Endothelial cell of umbilical vein (primary cell): ENCODE measurements at regions not wholly inside any gene's neighbourhood (a gene's known extent, or its start where the extent isn't known, plus 50 kb on each side); places are given as distances from the start of the nearest gene placed in this dataset.

Experiments used
- BruUV-seq: library from RNA; stranded (reverse); fragments of 400-500 nt; replicated peaks from 2 replicates; lab custom pipeline; 2021; lab: Mats Ljungman, UMichigan
- CTCF ChIA-PET: fragments of 300-600, 350-600 bp; sonication (Branson Sonifier 250); formaldehyde crosslinking; loops from one replicate; lab custom pipeline; 2021; ENCODE audit warnings: antibody characterized with exemption, inconsistent platforms; lab: Charles Lee
- POLR2A ChIA-PET: fragments of 300-600, 350-600 bp; sonication (Branson Sonifier 250); formaldehyde crosslinking; loops from one replicate; lab custom pipeline; 2021; ENCODE audit warnings: antibody characterized with exemption, inconsistent platforms; lab: Charles Lee
- DNase-seq: peaks from one replicate; pipeline ENCODE4 v3.0.0-alpha.2; 2011; ENCODE audit warnings: low read depth, low spot score
- FAIRE-seq: peaks from 2 replicates; lab custom pipeline; 2011; peaks lifted over from hg19 to GRCh38; lab: Jason Lieb, UNC
- H2AFZ ChIP-seq: 2 replicates; pipeline ENCODE4 v1.6.0; 2012; ENCODE audit warnings: low read depth, low read length, control low read depth, inconsistent platforms
- H3K27ac ChIP-seq: 2 replicates; pipeline ENCODE4 v1.5.1; 2011; ENCODE audit warnings: low read depth, mild to moderate bottlenecking, control low read depth, low read length, moderate library complexity; ENCODE audit not compliant: insufficient read depth
- H3K27me3 ChIP-seq, 2 experiments: 2 replicates each; pipeline versions ENCODE4 v1.6.0 to v1.6.1; 2011; ENCODE audit warnings: low read length in 2 of 2, mixed read lengths in 1 of 2; ENCODE audit not compliant: control insufficient read depth in 2 of 2, insufficient read depth in 2 of 2
- H3K36me3 ChIP-seq, 2 experiments: 2 replicates in 1 of 2; 3 replicates in 1 of 2; pipeline ENCODE4 v1.5.1; 2011; ENCODE audit warnings: low read length in 2 of 2, mild to moderate bottlenecking in 1 of 2, moderate library complexity in 1 of 2; ENCODE audit not compliant: control insufficient read depth in 2 of 2, insufficient read depth in 2 of 2; ENCODE audit errors: extremely low read depth in 1 of 2
- H3K4me1 ChIP-seq: 3 replicates; pipeline ENCODE4 v1.5.1; 2011; ENCODE audit warnings: mild to moderate bottlenecking, low read length; ENCODE audit not compliant: control insufficient read depth, insufficient read depth; ENCODE audit errors: extremely low read depth
- H3K4me2 ChIP-seq: 2 replicates; pipeline ENCODE4 v1.6.1; 2011; ENCODE audit warnings: low read length, control low read depth, mixed read lengths; ENCODE audit not compliant: insufficient read depth
- H3K4me3 ChIP-seq, 3 experiments: fragments of 200-600 bp in 1 of 3; sonication (generic), shearing (Covaris generic) in 1 of 3; replicated peaks in 1 of 3; 2 replicates each; pipeline ENCODE4 v1.5.1; 2011 to 2016; ENCODE audit warnings: control low read depth in 3 of 3, low read length in 3 of 3, mild to moderate bottlenecking in 2 of 3, inconsistent platforms in 1 of 3, low read depth in 1 of 3, moderate library complexity in 1 of 3; ENCODE audit not compliant: insufficient read depth in 1 of 3
- H3K79me2 ChIP-seq: 2 replicates; pipeline ENCODE4 v1.6.0; 2012; ENCODE audit warnings: low read length, inconsistent platforms; ENCODE audit not compliant: control insufficient read depth, insufficient read depth
- H3K9ac ChIP-seq: replicated peaks from 2 replicates; pipeline ENCODE3; 2011; ENCODE audit warnings: low read length, control low read depth; ENCODE audit not compliant: insufficient read depth; ENCODE audit errors: extremely low read depth
- H3K9me1 ChIP-seq: replicated peaks from 3 replicates; pipeline ENCODE4 v1.6.0; 2011; ENCODE audit warnings: mild to moderate bottlenecking, low read length; ENCODE audit not compliant: control insufficient read depth, insufficient read depth; ENCODE audit errors: extremely low read depth
- H3K9me3 ChIP-seq: replicated peaks from 2 replicates; pipeline ENCODE4 v1.5.1; 2012; ENCODE audit warnings: low read length, inconsistent platforms; ENCODE audit not compliant: control insufficient read depth, insufficient read depth
- H4K20me1 ChIP-seq: replicated peaks from 2 replicates; pipeline ENCODE3; 2011; ENCODE audit warnings: mild to moderate bottlenecking, low read length; ENCODE audit not compliant: control insufficient read depth, insufficient read depth; ENCODE audit errors: extremely low read depth
- CTCF ChIP-seq, 2 donors: IDR thresholded peaks; 1 replicate in 1 of 2; 2 replicates in 1 of 2; pipeline ENCODE4 v1.5.1; 2011; ENCODE audit warnings: low read length in 2 of 2, mild to moderate bottlenecking in 2 of 2, moderate library complexity in 2 of 2, control low read depth in 1 of 2, inconsistent platforms in 1 of 2, low read depth in 1 of 2; ENCODE audit not compliant: insufficient read depth in 1 of 2; ENCODE audit errors: extremely low read depth in 1 of 2
- EZH2 ChIP-seq: IDR thresholded peaks from 2 replicates; pipeline ENCODE4 v1.6.1; 2012; ENCODE audit warnings: borderline replicate concordance, low read depth, mild to moderate bottlenecking, moderate library complexity, low read length, inconsistent platforms; ENCODE audit not compliant: severe bottlenecking
- FOS ChIP-seq: IDR thresholded peaks from 2 replicates; pipeline ENCODE4 v1.6.1; 2011; ENCODE audit warnings: mild to moderate bottlenecking, low read length, moderate library complexity, borderline replicate concordance; ENCODE audit not compliant: insufficient read depth
- GATA2 ChIP-seq: IDR thresholded peaks from 2 replicates; pipeline ENCODE4 v1.7.0; 2011; ENCODE audit warnings: low read depth, mild to moderate bottlenecking, moderate library complexity, mixed read lengths, low read length; ENCODE audit not compliant: insufficient read length, insufficient read depth
- JUN ChIP-seq: IDR thresholded peaks from 2 replicates; pipeline ENCODE4 v1.6.1; 2011; ENCODE audit warnings: borderline replicate concordance, low read depth; ENCODE audit not compliant: insufficient read length, insufficient read depth
- MAX ChIP-seq: IDR thresholded peaks from 2 replicates; pipeline ENCODE4 v1.6.1; 2011; ENCODE audit not compliant: insufficient read depth, insufficient read length
- MYC ChIP-seq: IDR thresholded peaks from one replicate; pipeline ENCODE4 v1.6.1; 2011; ENCODE audit warnings: mild to moderate bottlenecking, low read depth, low read length
- POLR2A ChIP-seq: IDR thresholded peaks from 2 replicates; pipeline ENCODE4 v1.6.1; 2012; ENCODE audit warnings: low read depth, mild to moderate bottlenecking, control low read depth, low read length
- POLR2AphosphoS5 ChIP-seq: IDR thresholded peaks from 2 replicates; pipeline ENCODE4 v1.6.1; 2012; ENCODE audit warnings: low read depth, mild to moderate bottlenecking, control low read depth, low read length, moderate library complexity; ENCODE audit not compliant: insufficient read depth
- dilution Hi-C: fragments of 300-500 bp; cut with MboI; formaldehyde crosslinking; loops from one replicate; pipeline ENCODE4 v1.15.0; 2019; ENCODE audit warnings: low sequenced_read_pairs; ENCODE audit not compliant: extremely low pct_ligation_motif_present
- intact Hi-C: fragments of 100-400 bp; cut with micrococcal nuclease; formaldehyde crosslinking; loops from one replicate; pipeline ENCODE4 v1.10.0; 2022

- ChIA-PET CTCF (no interaction called here), POLR2A (no interaction called here)
- Histone ChIP-seq H3K79me2 (no peaks in the 10 kb centered on the region), H3K27me3 (no peaks in the 10 kb centered on the region), H4K20me1 (no peaks in the 10 kb centered on the region), H3K36me3 (no peaks in the 10 kb centered on the region), H3K4me2 (no peak overlapping the region), H3K9ac (no peak overlapping the region), H3K27ac (no peak overlapping the region), H3K9me1 (no peaks in the 10 kb centered on the region), H3K4me1 (no peaks in the 10 kb centered on the region), H3K4me3 (no peak overlapping the region), H3K9me3 (no peaks in the 10 kb centered on the region), H2AFZ (no peak overlapping the region)
- dilution Hi-C loops: no loop called here
- no peak for TF ChIP-seq POLR2AphosphoS5
- no TSS peak for BruUV-seq
- intact Hi-C loops: no loop called here
- no peak for FAIRE-seq
- DNase-seq: no peak
These were observed 187.9 kb downstream of the MIS18A start for GRCh38 chr21:32090956-32091355.

GRCh38 chr21:32089766-32090165 is 189.1 kb downstream of the MIS18A start:
- no peaks in the 10 kb centered on the region for H3K9me3 ChIP-seq
- no TSS peak for BruUV-seq
- no peak overlapping the region for H3K4me3 ChIP-seq
- POLR2A ChIA-PET: no interaction called here
- no peak overlapping the region for H3K9ac ChIP-seq
- no peaks in the 10 kb centered on the region for H3K9me1 ChIP-seq
- no peak overlapping the region for H3K4me2 ChIP-seq
- H3K27ac ChIP-seq: no peak overlapping the region
- no peak overlapping the region for H2AFZ ChIP-seq
- no peaks in the 10 kb centered on the region for H3K36me3 ChIP-seq
- dilution Hi-C loops: no loop called here
- DNase-seq (no peak), FAIRE-seq (no peak)
- no peaks in the 10 kb centered on the region for H3K4me1 ChIP-seq
- CTCF ChIA-PET: no interaction called here
- no peak for TF ChIP-seq EZH2
- TF ChIP-seq POLR2A: no peak
- TF ChIP-seq MYC: no peak
- TF ChIP-seq CTCF (IDR thresholded peaks at IDR 0.05; ENCODE audit: extremely low read depth in 1 of 2, insufficient read depth in 1 of 2, low read depth in 1 of 2, low read length in 2 of 2): no peak
- TF ChIP-seq JUN: no peak
- no peak for TF ChIP-seq GATA2
- no peak for TF ChIP-seq FOS
- no peak for TF ChIP-seq MAX
- TF ChIP-seq POLR2AphosphoS5: no peak
- no peaks in the 10 kb centered on the region for H4K20me1 ChIP-seq
- intact Hi-C loops: no loop called here
- H3K79me2 ChIP-seq: no peaks in the 10 kb centered on the region
- no peaks in the 10 kb centered on the region for H3K27me3 ChIP-seq
